GM18858 (cell line): ENCODE measurements at regions not wholly inside any gene's neighbourhood (a gene's known extent, or its start where the extent isn't known, plus 50 kb on each side); places are given as distances from the start of the nearest gene placed in this dataset.
A peak's percentile ranks its signal among the peaks of the same experiment; 100 is the strongest.

Experiments used
- ATAC-seq: cut with Tn5 transposase; IDR thresholded peaks from one replicate; pipeline ENCODE4 v1.9.1; 2021; ENCODE audit not compliant: unreplicated experiment

GRCh38 chr2:76464310-76464709 is 753.6 kb upstream of the GCFC2 start:
- ATAC-seq = no peak

- ATAC-seq = no peak
These were observed 750.7 kb upstream of the GCFC2 start for GRCh38 chr2:76461431-76461830.

GRCh38 chr2:76455910-76456309 is 745.2 kb upstream of the GCFC2 start:
- no peak for ATAC-seq

- peak; percentile 90 for ATAC-seq
These were observed 739.3 kb upstream of the GCFC2 start for GRCh38 chr2:76450024-76450475.

- no peak for ATAC-seq
These were observed 738.2 kb upstream of the GCFC2 start for GRCh38 chr2:76448956-76449355.

- ATAC-seq = no peak
These were observed 736.6 kb upstream of the GCFC2 start for GRCh38 chr2:76447294-76447693.

GRCh38 chr2:76446872-76447271 is 736.2 kb upstream of the GCFC2 start:
- ATAC-seq = no peak

GRCh38 chr2:76445880-76446279 is 735.2 kb upstream of the GCFC2 start:
- no peak for ATAC-seq

GRCh38 chr2:76444732-76445131 is 734.0 kb upstream of the GCFC2 start:
- ATAC-seq = no peak

GRCh38 chr2:76437564-76437963 is 726.8 kb upstream of the GCFC2 start:
- ATAC-seq = no peak

GRCh38 chr2:76429374-76429773 is 718.7 kb upstream of the GCFC2 start:
- no peak for ATAC-seq

GRCh38 chr2:76427452-76427851 is 716.7 kb upstream of the GCFC2 start:
- ATAC-seq = no peak

- peak; percentile 95 for ATAC-seq
These were observed 705.1 kb upstream of the GCFC2 start for GRCh38 chr2:76415821-76416220.

GRCh38 chr2:76413436-76413835 is 702.7 kb upstream of the GCFC2 start:
- no peak for ATAC-seq

GRCh38 chr2:76406134-76406855 is 695.6 kb upstream of the GCFC2 start:
- ATAC-seq = no peak

- ATAC-seq = no peak
These were observed 682.6 kb upstream of the GCFC2 start for GRCh38 chr2:76393356-76393755.

GRCh38 chr2:76391678-76392077 is 681.0 kb upstream of the GCFC2 start:
- no peak for ATAC-seq

GRCh38 chr2:76387294-76387693 is 676.6 kb upstream of the GCFC2 start:
- ATAC-seq = no peak

GRCh38 chr2:76385943-76386342 is 675.2 kb upstream of the GCFC2 start:
- no peak for ATAC-seq

- ATAC-seq = no peak
These were observed 670.9 kb upstream of the GCFC2 start for GRCh38 chr2:76381624-76382023.

GRCh38 chr2:76378140-76378539 is 667.4 kb upstream of the GCFC2 start:
- no peak for ATAC-seq

GRCh38 chr2:76341439-76341838 is 630.7 kb upstream of the GCFC2 start:
- ATAC-seq = no peak

- no peak for ATAC-seq
These were observed 622.2 kb upstream of the GCFC2 start for GRCh38 chr2:76332871-76333270.
